OCI-LY1 (cell line): ENCODE measurements at regions not wholly inside any gene's neighbourhood (a gene's known extent, or its start where the extent isn't known, plus 50 kb on each side); places are given as distances from the start of the nearest gene placed in this dataset.

Source experiments
- EZH2 ChIP-seq: fragments of 200-600 bp; sonication (generic), shearing (Covaris generic); IDR thresholded peaks from 2 replicates; pipeline ENCODE4 v1.8.0; 2017; ENCODE audit warnings: borderline replicate concordance, mixed run types, mild to moderate bottlenecking, antibody characterized with exemption, low read length, moderate library complexity, mixed read lengths
- TF ChIP-seq, protein P1 (sequence below): fragments of 200-600 bp; sonication (generic), shearing (Covaris generic); IDR thresholded peaks from 2 replicates; pipeline ENCODE4 v1.5.1; 2017; ENCODE audit warnings: mild to moderate bottlenecking, antibody characterized with exemption, low read length, moderate library complexity, mixed read lengths

DNA sequence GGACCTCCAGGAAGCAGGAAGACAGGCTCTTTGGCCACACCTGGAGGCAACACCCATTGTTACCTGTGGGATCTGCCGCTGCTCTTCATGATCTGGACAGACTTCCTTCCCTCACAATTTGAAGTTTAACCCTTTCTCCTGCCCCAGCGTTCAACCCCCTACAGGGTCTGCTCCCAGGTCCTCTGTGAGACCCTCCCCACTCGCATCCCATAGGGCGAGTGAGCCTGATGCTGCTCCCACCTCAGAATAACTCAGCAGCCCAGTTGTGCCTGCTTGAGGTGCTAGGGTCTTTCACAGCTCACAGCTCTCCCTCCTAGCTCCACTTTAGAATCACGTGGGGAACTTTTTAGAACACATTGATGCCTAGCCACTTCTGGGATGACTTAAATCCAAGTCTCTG lies 61.8 kb upstream of the C10orf90 start:
- TF ChIP-seq, protein P1, sequence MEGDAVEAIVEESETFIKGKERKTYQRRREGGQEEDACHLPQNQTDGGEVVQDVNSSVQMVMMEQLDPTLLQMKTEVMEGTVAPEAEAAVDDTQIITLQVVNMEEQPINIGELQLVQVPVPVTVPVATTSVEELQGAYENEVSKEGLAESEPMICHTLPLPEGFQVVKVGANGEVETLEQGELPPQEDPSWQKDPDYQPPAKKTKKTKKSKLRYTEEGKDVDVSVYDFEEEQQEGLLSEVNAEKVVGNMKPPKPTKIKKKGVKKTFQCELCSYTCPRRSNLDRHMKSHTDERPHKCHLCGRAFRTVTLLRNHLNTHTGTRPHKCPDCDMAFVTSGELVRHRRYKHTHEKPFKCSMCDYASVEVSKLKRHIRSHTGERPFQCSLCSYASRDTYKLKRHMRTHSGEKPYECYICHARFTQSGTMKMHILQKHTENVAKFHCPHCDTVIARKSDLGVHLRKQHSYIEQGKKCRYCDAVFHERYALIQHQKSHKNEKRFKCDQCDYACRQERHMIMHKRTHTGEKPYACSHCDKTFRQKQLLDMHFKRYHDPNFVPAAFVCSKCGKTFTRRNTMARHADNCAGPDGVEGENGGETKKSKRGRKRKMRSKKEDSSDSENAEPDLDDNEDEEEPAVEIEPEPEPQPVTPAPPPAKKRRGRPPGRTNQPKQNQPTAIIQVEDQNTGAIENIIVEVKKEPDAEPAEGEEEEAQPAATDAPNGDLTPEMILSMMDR = no peak
- no peak for TF ChIP-seq EZH2
